Stimulated activated CD8-positive, alpha-beta memory T cell treated with anti-CD3 and anti-CD28 coated beads, Interleukin-4, amount 100 ng/mL, for 48 hours (primary cell): ENCODE measurements at regions not wholly inside any gene's neighbourhood (a gene's known extent, or its start where the extent isn't known, plus 50 kb on each side); places are given as distances from the start of the nearest gene placed in this dataset.

Source experiments
- DNase-seq: peaks from one replicate; pipeline ENCODE4 v3.0.0-alpha.2; 2020

DNA sequence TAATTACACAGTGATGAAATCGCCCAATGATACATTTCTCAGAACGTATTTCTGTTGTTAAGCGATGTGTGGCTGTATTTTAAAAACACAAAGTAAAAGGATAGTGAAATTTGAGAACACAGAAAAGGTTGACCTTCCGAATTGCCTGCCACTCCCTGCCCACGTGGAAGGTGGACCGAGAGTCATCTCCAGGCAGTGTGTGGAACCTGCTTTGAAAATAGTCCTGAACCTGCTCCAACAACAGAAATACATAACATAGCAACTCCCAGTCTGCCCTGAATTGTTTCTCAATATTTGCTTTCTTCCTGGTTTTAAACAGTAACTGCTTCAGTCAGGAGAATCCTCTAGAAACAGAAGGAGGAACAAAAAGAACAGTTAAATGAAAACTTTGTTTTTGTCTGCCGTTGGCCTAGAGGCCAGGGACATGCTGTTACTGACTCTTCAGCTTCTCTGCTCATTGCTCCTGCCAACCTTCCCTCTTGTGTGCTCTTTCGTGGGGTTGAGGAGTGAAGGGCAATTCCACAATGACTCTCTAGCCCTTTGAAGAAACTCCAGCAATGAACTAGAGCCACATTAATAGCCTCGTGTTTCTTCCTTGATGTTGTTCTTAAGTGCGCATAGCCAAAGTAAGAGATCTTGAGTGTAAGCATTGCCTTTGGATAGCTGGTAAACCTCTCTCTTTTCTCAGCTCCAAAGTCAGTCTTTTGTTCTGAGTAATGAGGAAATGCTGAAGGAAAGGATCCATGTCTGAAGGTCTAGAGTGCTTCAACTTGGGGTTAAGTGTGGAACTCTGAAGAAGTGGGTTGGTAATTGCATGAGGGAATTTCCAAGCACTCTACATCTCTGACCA is 452.5 kb upstream of the CCL2 start:
- no peak for DNase-seq

DNA sequence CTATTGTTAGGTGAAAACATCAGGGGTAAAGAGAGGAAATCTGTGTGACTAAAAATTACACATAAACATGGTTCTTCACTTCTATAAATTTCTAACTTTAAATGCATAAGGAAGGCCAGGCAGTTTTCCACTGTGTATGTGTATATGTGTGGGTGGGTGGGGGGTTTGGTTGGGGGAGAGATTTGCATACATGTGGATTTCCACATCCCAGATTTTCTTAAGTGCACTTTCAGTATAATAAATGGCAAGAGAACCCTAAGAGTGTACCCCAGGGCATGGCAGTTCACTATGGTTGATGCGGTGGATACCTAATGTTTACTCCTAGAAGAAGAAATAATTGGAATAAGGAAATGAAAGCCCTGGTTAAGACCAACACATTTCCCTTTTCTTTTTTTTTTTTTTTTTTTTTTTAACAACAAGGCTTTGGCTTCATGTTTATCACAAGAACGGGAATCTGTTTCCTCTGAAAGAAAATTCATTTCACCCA is 451.8 kb upstream of the CCL2 start:
- no peak for DNase-seq

DNA sequence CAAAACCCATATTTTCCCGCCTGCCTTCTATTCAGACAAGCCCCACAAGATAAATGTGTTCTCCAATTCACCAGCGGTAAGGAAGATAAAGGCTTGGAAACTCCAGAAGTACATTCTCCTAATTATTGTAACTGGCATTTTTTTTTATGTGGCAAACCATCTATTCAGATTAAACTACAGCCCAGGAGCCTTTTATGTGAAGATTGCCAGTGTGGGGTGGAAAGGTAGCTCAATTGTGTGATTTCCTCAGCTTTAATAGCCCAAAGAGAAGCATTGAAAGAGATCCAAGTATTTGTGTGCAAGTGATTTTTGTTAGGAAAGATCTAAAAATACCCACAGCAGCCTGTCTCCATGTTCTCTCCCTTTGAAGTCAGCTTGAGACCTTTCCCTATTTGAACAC is 451.4 kb upstream of the CCL2 start:
- no peak for DNase-seq

DNA sequence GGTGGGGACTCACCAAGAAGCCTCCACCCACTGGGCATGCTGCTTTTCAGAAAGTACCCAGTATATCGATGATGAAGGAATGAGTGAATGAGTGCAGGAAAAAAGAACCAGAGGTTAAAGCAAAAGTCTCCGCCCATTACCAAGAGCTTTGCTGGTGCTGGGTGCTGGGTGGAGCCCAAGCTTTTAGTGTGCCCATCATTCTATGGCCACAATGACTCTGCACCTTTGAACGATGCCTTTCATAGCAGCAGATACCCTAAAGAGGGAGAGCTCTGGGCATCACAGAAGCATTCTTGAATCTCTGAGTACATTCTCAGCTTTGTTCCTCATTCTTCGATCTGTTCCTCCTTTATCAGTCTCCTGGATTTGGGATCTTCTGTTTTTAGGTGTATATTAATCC is 450.7 kb upstream of the CCL2 start:
- DNase-seq = no peak

DNA sequence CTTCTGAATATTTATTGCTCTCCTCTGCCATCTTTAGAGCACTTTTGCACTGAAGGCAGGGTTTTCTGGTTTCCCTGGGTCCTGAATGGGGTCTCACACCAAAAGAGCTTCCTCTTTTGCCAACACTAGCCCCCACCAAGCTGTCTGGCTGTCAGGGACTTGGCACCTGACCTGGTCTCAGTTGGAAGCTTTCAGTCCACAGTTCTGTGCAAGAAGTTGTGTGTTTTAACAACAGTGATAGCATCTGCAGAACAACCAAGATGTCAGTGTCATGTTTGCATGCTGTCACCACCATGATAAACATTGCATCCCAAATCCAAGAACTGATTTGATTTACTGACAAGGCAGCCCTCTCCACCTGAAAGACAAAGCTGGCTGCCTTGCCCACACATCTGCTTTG is 448.5 kb upstream of the CCL2 start:
- DNase-seq = no peak

DNA sequence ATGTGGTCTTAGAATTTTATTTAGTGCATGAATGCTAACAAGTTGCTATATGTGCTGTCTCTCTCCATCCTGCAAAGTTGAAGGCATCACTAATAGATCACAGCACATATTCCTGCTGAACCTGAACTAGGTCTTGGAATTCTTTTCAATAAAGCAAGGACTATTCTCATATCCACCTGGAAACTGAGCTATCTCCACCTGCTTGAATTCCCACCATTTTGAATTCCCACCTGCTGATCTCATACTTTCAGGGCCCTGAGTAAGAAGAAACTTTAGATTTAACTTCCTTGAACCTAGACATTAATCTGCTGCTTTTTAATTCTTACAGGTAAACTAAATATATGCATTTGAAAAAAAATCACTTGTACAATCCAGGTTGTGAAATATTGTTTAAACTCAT is 445.3 kb upstream of the CCL2 start:
- no peak for DNase-seq

DNA sequence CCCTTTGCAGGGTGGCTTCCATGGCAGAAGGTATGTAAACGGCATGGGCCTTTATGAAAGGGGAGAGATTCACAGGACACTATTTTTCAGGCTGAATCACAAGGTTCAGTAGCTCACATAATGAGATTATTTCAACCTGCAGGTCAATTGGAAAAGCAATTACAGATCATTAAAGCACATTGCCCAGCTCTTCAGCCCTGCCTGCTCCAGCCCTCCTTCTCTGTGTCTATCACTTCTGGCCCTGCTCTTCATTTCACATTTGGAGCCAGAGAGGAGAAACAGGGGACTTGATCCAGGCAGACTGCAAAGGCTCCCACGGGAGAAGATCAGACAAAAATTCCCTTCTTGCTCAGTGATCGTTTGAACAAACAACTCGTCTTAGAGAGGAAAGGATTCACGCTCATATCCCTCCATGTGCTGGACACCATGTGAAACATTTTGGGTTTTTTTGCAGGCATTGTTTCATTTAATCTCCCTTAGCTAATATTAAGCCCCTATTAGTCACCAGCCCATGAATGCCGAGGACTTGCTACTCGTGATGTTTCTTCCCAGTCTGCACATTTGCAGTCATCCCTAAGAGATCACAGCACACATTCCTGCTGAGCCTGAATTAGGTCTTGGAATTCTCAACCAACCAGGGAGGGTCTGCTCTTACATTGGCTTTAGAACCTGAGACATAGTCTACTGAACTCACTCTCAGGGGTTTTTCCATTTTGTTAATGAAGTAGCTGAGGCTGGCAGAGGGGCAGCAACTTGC is 443.9 kb upstream of the CCL2 start:
- DNase-seq = no peak

DNA sequence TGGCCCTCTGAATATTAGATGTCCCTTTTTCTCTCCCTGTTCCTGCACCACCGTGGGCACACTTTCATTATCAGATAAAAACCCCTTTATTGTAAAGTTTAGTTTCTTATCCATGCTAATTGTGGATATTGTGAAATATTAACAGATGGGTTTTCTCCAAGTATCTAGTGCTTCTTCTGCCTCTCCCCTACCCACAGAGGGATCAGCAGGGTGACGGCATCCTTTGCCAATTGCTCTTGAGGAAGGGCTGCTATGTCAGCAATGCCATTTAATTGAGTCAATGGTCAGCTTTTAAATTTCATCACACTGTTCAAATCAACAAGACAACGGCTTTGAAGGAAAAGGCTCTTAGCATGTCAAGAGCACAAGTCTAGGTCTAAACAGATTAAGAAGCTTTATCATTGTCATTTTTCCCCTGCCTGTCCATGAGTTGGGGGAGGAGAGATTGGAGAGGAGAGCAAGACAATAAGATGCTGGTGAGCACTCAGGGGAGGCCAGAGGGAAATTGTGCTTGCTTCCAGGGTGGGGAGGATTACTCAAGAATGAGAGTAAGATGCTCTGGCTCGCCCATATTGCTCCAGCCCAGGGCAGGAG is 443.0 kb upstream of the CCL2 start:
- DNase-seq = no peak

DNA sequence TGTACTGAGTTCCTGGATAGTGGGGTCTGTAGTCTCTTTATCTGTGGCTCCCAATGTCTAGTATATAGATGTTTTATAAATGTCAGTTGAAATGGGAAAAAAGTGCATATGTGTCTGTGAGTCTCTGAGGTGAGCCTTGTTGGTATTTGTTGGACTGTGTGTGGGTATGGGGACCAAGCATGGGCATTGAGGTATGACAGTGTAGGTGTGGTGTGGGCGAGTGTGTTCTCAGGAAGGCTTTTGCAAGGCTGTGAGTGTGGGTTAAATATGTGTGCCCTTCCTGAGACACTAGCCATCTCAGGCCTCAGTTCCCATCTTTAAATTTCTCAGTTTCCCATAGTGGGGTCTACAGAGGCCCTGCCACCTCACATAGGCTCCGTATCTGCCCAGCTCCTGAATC is 440.2 kb upstream of the CCL2 start:
- no peak for DNase-seq

DNA sequence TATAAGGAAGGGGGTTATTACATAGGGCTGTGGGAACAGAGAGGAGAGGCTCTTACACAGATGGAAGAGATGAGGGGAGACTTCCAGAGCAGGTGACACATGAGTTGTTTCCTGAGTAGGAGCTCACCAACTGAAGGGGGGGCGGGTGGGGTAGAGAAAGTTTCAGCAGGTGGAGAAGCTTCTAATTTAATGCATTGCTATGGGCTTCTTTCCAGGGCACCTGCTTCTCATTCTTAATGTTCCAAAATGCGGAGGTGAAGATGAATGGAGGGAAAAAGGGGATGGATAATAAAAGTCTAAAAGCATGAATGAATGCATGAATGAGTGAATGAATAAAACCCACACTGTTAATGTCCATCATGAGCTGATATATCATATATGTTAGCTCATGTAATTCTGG is 439.0 kb upstream of the CCL2 start:
- no peak for DNase-seq

DNA sequence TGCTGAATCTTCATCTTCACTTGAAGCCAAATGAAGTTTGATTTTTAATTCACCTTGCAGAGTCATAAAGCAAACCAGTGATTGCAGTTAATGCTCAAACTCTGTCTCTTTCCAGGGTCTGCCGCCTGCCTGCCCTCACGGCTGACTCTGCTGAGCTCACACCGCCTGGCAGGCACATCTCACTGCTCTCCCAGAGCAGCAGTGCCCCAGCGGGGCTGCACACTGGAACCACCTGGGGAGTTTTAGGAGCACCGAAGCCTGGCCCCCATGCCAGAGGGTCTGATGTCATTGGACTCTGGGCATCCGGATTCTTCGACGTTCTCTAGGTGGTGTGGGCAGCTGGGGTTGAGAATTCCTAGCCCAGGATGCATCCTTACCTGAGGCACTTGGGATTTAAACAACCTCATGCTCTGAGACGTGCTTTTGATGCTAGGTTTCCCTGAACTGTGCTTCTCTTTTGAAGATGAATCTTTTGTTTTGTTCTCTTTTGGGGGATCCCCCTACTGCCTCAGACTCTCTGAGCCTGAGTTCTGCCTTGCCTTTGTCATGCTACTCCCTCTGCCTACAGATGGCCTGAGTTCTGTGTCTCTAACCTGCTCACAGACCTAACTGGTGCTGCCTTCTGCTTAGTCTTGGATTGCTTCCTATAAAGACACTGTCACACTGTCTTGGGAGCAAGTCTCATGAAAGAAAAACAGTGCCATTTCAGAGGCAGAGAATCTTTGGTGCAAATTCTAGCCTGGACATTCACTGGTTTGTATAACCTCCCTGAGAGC is 438.1 kb upstream of the CCL2 start:
- DNase-seq = no peak

DNA sequence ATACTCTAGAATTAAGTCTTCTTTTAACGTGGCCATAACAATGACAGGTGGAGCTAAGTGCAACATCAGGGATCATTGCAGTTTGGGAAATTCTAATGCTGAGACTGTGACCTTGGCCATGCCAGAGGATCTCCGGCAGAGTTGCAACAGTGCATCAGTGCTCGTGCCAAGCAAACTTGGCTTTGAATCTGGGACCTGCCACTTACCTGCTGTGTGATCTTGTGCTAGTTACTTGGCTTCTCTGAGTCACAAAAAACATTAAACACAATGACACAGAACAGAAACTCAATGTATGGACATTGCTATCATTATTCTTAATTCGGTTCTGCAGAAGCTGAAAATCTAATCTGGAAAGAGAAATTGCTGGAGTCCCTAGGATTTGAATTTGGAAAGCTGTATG is 435.5 kb upstream of the CCL2 start:
- DNase-seq = no peak

DNA sequence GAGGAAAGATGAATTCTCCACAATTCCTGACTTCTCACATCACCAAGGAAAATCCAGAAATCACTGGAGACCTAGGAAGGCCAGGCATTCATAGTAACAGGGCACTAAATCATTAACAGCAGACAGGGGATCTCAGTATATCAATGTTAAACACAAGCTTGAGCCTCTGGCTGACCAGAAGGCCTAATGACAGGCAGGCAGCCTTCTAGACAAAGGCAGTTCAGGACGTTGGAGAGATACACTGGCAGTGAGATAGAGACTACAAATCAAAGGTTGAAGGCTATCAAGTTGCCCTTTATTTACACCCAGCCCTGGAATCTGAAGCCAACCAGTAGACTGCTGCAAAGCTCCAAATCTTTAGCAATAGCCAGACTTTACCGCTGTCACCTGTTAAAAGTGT is 422.8 kb upstream of the CCL2 start:
- no peak for DNase-seq

DNA sequence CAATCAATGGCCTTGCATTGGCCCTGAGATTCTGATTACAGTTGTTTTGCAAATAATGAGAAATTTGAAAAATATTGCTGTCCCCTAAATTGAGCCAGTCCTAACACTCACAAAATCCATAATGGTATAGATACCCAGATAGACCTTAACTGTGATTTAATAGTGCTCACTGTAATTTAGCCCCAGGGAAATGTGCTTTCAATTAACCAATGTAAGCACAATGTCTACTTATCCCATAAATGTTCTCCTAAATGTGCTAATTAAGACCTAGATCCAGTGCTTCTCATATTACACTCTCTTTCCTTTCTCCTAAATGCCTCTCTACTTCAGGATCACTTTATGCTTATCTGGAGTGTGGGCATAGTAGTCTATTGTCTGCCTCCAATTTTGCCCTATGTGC is 417.8 kb upstream of the CCL2 start:
- DNase-seq = no peak

DNA sequence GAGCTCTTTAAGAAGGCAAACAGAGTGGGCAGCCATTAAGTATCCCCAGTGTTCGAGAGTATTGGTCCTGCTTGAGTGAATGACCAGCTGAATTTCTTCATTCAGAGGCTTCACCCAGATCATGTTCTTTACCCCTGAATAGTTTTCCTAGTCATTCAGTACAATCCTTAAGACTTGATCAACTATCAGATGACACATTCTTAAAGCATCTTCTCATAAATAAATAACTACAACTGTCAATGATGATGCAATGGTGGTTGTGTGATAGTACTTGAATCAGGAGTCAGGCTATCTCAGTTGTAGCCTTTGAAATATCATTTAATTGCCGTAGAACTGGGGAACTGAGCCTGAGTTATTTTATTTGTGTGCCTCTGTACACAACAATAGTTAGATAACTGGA is 416.8 kb upstream of the CCL2 start:
- no peak for DNase-seq

DNA sequence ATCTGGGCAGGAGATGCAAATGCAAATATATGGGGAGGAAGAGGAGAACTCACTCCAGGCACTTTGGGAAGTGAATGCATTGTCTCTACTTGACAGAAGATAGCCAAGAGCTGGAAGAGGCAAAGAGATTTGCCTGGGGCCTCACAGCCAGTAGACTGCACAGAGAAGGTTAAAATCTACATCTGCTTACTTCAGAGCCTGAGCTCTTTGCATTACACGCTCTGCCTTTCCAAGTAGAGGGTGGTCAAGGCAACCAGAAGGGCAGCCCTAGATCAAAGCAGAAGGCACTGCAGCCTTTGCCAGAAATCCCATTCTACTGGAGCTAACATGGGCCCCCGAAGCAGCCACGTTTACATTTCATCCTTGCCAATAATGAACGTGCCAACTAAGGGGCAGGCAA is 407.2 kb upstream of the CCL2 start:
- DNase-seq = no peak

DNA sequence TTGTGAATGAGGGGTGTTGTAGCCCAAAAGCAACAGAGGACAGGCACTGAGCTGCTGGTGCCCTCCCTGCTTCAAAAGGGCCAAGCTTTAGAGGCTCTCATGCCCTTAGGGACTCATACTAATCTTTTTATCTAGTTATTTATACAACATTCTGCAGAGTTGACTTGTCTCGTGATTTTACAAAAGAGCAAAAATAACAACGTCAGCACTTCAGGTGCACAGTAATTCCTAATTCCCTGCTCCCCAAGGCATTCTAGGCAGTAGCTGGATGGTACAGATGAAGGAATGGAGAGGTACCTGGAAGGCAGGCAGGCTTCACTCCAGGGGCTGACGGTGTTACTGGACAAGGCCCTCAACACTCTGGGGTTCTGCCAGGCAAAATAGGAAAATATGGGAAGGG is 406.7 kb upstream of the CCL2 start:
- no peak for DNase-seq

DNA sequence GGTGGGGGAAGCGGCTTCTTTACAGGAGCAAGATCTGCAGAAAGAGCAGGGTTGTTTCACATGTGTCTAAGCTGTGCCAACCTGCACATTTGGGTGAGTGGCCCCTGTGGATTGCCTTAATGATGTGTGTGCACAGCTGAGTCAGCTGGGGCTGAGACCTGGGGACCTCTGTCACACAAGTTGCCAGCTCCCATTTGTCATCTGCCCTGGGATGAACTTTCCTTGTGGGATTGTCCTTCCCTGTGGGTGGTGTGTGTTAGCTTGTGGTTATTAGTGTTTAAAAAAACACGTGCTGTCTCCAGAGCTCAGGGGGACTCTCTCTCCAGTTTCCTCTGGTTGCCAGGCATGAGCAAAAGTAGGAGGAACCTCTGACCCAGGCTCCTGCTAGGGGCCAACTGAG is 400.5 kb upstream of the CCL2 start:
- DNase-seq = no peak

DNA sequence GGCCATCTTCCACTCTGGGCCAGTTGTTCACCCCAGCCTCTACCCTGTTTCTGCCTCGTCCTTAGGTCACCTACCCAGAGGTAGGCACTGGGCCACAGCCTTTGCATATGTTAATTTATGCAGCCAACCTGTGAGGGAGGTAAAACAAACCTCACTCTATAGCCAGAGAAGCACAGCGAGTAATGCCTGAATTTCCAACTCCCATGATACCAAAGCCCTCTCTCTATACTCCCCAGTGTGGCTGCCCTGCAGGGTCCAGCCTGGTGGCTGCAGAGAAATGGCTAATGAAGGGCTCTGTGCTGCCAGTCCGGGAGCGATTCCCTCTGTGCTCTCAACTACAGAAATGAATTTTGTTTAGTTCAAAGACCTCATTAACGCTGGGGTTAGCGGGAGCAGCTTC is 397.0 kb upstream of the CCL2 start:
- no peak for DNase-seq

DNA sequence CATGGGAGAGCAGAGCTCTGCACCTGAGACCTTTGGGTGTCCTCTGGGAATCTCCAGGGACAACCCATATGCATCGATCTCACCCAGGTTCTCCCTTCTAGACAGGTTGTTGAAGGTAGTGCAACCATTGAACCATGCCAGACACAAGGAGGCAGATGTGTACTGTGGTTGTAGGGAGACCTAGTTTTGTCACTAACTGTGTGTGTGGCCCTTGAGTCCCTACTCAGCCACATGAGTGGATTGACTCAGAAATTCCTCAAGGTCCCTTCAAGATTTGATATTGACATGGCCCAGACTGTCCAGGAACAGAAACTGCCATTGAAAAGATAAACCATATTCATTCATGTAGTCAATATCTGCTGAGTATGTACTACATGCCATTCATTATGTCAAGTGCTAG is 396.4 kb upstream of the CCL2 start:
- no peak for DNase-seq

DNA sequence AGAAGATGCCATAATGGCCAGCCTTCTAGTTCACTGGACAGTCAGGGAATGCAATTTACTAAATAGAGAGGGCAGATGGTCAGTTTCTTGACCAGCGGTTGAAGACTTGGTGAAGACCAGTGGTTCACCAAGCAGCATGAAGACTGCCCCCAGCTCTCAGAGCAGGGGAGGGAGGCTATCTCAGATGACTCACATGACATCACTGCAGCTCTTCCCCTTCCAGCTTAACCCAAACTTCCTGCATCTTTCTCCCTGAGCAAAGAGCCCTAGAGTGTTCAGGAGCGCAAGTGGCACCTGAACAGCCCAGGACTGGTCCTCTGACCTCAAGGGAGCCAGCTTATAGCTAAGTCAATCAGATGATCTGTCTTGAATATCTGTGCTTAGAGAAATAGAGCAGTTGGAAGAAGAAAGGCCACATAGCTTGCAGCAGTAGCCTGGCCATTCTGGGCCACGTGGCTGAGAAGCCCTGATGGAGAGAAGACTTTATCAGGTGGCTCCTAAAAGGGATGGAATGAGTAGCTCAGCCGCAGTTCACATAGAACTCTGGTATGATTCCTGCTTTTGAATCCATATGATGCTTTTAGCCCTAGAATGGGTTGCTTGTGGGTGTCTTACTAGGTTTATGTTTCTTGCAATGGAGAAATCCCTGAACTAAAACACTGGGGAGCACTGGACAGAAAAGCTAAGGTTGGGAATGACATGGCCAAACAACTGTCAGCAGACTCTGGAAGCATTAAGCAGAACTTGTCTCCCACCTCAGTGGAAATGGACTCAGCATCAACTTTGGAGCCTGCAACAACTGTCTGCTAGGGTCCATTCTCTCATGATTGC is 392.1 kb upstream of the CCL2 start:
- DNase-seq = no peak

DNA sequence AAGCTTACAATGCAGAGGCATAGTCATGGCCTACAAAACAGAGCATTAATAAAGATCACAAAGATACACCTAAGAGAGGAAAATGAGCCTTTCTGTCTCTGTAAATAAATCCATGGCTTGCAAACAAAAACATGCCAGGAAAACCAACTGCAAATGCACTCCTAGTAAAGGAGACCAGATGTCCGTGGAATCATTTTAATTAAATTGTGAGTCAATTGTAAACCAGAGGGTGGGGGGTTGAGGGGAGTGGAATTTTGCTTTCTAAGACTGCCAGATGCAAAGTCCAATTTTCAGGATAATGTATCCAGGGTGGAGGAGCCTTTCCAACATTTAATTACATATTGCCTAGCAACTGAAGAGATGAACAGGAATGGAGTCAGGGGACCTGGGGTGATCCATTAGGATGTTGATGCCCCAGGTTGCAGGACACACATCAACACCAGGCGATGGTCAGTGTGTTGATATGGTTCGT is 390.3 kb upstream of the CCL2 start:
- DNase-seq = no peak
